Peyer's patch (tissue), 4 donors: ENCODE measurements at regions not wholly inside any gene's neighbourhood (a gene's known extent, or its start where the extent isn't known, plus 50 kb on each side); places are given as distances from the start of the nearest gene placed in this dataset.

Experiments used
- POLR2A ChIP-seq, 2 donors: fragments of 450-650 bp; IDR thresholded peaks; one replicate each; pipeline ENCODE4 v1.5.1; 2017; ENCODE audit warnings: antibody characterized with exemption in 2 of 2, mild to moderate bottlenecking in 2 of 2, moderate library complexity in 2 of 2
- TF ChIP-seq, protein P1 (sequence below), 6 experiments: fragments of 450-650 bp in 4 of 6; fragments of 200-600 bp in 2 of 6; sonication (generic) in 1 of 6; IDR thresholded peaks; one replicate each; pipeline ENCODE4 v1.5.1; 2017 to 2019; ENCODE audit warnings: antibody characterized with exemption in 6 of 6, mild to moderate bottlenecking in 3 of 6, moderate library complexity in 1 of 6

DNA sequence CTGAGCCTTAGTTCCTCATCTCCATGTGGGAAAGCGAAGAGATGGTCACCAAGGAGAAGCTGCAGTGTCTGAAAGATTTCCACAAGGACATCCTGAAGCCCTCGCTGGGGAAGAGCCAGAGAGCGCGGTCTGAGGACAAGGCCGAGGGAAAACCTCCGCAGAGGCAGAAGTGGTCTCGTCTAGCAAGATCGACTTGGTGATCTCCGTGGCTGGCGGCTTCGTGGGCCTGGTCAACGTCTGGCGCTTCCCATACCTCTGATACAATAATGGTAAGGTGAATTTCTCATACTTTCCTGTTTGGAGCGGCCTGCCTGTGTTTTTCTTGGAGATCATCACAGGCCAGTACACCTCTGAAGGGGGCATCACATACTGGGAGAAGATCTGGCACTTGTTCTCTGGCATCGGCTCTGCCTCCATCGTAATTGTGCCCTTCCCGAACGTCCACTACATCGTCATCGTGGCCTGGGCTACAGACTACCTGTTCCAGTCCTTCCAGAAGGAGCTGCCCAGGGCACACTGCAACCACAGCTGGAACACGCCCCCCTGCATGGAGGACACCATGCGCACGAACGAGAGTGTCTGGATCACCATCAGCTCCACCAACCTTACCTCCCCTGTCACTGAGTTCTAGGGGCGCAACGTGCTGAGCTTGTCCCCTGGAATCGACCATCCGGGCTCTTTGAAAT, 841.1 kb upstream of the TMPRSS15 start:
- no peak for TF ChIP-seq POLR2A (IDR thresholded peaks at IDR 0.05)
- TF ChIP-seq, protein P1, sequence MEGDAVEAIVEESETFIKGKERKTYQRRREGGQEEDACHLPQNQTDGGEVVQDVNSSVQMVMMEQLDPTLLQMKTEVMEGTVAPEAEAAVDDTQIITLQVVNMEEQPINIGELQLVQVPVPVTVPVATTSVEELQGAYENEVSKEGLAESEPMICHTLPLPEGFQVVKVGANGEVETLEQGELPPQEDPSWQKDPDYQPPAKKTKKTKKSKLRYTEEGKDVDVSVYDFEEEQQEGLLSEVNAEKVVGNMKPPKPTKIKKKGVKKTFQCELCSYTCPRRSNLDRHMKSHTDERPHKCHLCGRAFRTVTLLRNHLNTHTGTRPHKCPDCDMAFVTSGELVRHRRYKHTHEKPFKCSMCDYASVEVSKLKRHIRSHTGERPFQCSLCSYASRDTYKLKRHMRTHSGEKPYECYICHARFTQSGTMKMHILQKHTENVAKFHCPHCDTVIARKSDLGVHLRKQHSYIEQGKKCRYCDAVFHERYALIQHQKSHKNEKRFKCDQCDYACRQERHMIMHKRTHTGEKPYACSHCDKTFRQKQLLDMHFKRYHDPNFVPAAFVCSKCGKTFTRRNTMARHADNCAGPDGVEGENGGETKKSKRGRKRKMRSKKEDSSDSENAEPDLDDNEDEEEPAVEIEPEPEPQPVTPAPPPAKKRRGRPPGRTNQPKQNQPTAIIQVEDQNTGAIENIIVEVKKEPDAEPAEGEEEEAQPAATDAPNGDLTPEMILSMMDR (IDR thresholded peaks at IDR 0.05) = no peak
